GM12875 (cell line): ENCODE measurements at regions not wholly inside any gene's neighbourhood (a gene's known extent, or its start where the extent isn't known, plus 50 kb on each side); places are given as distances from the start of the nearest gene placed in this dataset.

ENCODE experiments used
- H3K4me3 ChIP-seq: one replicate; pipeline ENCODE4 v1.5.1; 2011; ENCODE audit warnings: low read depth, low read length, control low read depth
- CTCF ChIP-seq: IDR thresholded peaks from 2 replicates; pipeline ENCODE4 v1.5.1; 2011; ENCODE audit warnings: low read depth, mild to moderate bottlenecking, control low read depth, inconsistent platforms, low read length, moderate library complexity, borderline replicate concordance; ENCODE audit not compliant: insufficient read depth

DNA sequence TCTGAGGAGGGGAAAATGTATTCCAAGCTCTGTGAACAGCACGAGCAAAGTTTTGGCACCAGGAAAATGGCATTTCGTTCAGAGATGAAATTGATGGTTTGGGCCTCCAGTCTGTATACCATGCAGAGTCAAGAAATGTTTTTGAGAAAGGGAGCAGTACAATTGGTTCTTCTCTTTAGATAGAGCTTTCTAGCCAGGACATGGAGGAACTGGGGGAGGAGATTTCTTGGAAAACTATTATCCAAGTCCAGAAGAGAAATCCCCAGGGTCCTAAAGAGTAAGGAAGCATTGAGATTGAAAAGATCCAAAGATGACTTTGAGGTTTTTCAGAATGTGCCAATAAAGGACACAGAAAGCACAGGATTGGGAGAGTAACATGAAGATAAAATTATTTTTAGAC is 432.4 kb downstream of the TNS1 start:
- H3K4me3 ChIP-seq = no peak overlapping the region
- TF ChIP-seq CTCF = no peak

GRCh38 chr2:217568289-217568971 is 434.4 kb downstream of the TNS1 start:
- TF ChIP-seq CTCF = no peak
- H3K4me3 ChIP-seq = no peak overlapping the region

DNA sequence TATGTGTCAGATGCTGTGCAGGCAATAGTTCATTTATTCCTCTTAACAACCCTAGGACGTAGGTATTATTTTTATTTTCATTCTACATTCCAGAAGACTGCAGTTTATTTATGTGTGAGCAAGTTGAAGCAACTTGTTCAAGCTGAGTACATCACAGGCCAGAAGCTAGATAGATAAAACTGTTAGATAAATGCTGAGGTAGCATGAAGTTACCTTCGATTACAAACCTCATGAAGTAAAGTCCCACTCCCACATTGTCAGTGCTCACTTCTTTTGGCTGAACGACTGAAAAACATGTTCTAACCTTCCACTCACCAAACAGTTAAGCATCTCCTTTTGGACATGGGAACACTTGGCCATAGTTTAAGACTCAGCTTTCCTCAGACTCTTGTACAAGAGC is 439.2 kb downstream of the TNS1 start:
- no peak for TF ChIP-seq CTCF
- H3K4me3 ChIP-seq = no peak overlapping the region

- no peak for TF ChIP-seq CTCF
- H3K4me3 ChIP-seq = no peak overlapping the region
Observed at GRCh38 chr2:217562871-217563480, 439.8 kb downstream of the TNS1 start.

- TF ChIP-seq CTCF = no peak
Observed at GRCh38 chr2:217559084-217559483, 443.7 kb downstream of the TNS1 start.

DNA sequence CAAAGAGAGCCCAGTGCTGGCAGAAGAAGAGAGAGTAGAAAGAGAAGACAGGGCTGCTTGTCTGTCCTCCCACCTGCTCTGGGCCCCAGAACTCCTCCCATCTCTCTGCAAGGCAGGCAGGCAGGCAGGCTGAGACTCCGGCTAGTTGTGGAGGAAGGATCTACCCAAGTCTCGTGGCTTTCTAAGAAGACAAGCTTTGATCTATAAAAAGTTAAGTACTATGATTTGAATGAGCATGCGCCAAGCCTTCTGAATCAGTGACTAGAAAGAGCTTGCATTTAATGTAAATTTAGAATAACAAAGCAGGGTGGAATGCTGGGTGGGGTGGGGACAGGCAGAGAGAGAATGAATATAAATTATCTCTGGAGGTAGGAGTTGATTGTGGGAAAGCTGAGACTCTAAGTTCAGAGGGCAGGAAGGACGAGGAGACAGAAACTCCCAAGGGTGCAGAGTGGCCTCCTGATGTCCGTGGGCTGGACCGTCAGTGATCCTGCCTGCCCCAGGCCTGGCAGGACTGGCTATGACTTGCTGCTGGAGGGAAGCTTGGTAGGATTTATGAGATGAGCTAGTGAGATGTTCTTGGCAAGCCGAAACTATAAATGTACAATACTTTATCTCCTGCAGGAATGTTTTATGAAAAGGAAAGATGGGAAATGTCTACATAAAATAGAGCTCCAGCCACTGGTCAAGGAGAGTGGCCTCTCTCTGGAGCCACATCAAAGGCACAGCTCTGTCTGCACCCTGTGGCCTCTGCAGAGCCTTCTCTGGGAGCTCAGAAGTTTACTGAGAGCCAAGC is 447.5 kb downstream of the TNS1 start:
- TF ChIP-seq CTCF = no peak

More at GRCh38 chr2:217559084-217559483, 443.7 kb downstream of the TNS1 start:
- H3K4me3 ChIP-seq = no peak overlapping the region

More for the DNA sequence above, 447.5 kb downstream of the TNS1 start:
- H3K4me3 ChIP-seq = no peak overlapping the region
